NCI-H748 treated with DMSO at 0.1 percent for 48 hours (cell line): ENCODE measurements at regions not wholly inside any gene's neighbourhood (a gene's known extent, or its start where the extent isn't known, plus 50 kb on each side); places are given as distances from the start of the nearest gene placed in this dataset.

Experiments
- DNase-seq: peaks from one replicate; lab custom pipeline; 2025; lab: John Stamatoyannopoulos, UW

- no peak for DNase-seq
Measured at GRCh38 chr18:78772360-78773302, 207.0 kb upstream of the SALL3 start.

GRCh38 chr18:78773303-78773755 is 206.3 kb upstream of the SALL3 start:
- no peak for DNase-seq

GRCh38 chr18:78773819-78774218 is 205.8 kb upstream of the SALL3 start:
- no peak for DNase-seq

- DNase-seq, result no peak
Measured at GRCh38 chr18:78774741-78775141, 204.9 kb upstream of the SALL3 start.

- DNase-seq, result no peak
Measured at GRCh38 chr18:78776151-78776550, 203.5 kb upstream of the SALL3 start.

GRCh38 chr18:78776706-78777285 is 202.8 kb upstream of the SALL3 start:
- no peak for DNase-seq

GRCh38 chr18:78777992-78778391 is 201.6 kb upstream of the SALL3 start:
- no peak for DNase-seq

GRCh38 chr18:78778651-78779050 is 201.0 kb upstream of the SALL3 start:
- DNase-seq, result no peak

GRCh38 chr18:78779996-78780718 is 199.5 kb upstream of the SALL3 start:
- DNase-seq, result no peak

GRCh38 chr18:78780719-78781600 is 198.7 kb upstream of the SALL3 start:
- DNase-seq, result no peak

GRCh38 chr18:78781601-78781960 is 198.0 kb upstream of the SALL3 start:
- no peak for DNase-seq

GRCh38 chr18:78782951-78783563 is 196.6 kb upstream of the SALL3 start:
- DNase-seq, result no peak

- DNase-seq, result no peak
Measured at GRCh38 chr18:78783564-78783960, 196.1 kb upstream of the SALL3 start.

GRCh38 chr18:78784861-78785260 is 194.8 kb upstream of the SALL3 start:
- no peak for DNase-seq

GRCh38 chr18:78785706-78786105 is 193.9 kb upstream of the SALL3 start:
- DNase-seq, result no peak

GRCh38 chr18:78786776-78787175 is 192.8 kb upstream of the SALL3 start:
- DNase-seq, result no peak

- DNase-seq, result no peak
Measured at GRCh38 chr18:78787751-78788150, 191.9 kb upstream of the SALL3 start.

GRCh38 chr18:78788161-78788560 is 191.5 kb upstream of the SALL3 start:
- no peak for DNase-seq

GRCh38 chr18:78789850-78790249 is 189.8 kb upstream of the SALL3 start:
- no peak for DNase-seq

GRCh38 chr18:78790511-78790910 is 189.1 kb upstream of the SALL3 start:
- DNase-seq, result no peak

- DNase-seq, result no peak
Measured at GRCh38 chr18:78790960-78791359, 188.7 kb upstream of the SALL3 start.
